ENCODE measurements at regions not wholly inside any gene's neighbourhood (a gene's known extent, or its start where the extent isn't known, plus 50 kb on each side); places are given as distances from the start of the nearest gene placed in this dataset.

DNA sequence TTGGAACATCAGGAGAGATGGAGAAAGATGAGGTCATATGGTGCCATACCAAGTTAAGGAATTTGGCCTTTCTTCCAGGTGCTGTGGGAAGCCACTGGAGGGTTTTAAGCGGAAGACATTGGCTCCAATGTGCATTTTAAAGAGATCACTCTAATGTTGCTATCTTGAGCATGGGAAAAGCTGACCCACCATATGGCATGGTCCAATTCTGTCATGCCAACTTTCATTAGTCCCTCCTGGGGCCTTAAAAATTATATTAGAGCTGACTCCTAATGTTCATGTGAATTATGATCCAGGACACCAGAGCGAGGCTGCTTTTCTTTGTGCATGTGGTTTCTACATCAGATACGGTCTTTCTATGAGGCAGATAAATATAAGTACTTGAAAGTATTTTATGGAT, 335.0 kb upstream of the TSHZ2 start:
- no peak overlapping the region for H3K9ac ChIP-seq (ENCODE audit: low read length)
- no peak overlapping the region for H2AFZ ChIP-seq (ENCODE audit: low read depth, low read length)
- H3K36me3 ChIP-seq (replicated peaks; ENCODE audit: low read depth, low read length), result no peaks in the 10 kb centered on the region
- H3K79me2 ChIP-seq (ENCODE audit: low read length), result no peaks in the 10 kb centered on the region
- H3K27me3 ChIP-seq (ENCODE audit: low read depth, low read length), result peaks cover 3% of the 10 kb centered on the region; the same call in 1 of the 2 replicates
- H3K4me1 ChIP-seq (ENCODE audit: low read length), result no peaks in the 10 kb centered on the region
- H3K4me2 ChIP-seq (ENCODE audit: low read length), result no peak overlapping the region
- TF ChIP-seq EZH2phosphoT487 (IDR thresholded peaks at IDR 0.05; ENCODE audit: low read depth), result no peak
- TF ChIP-seq, protein P1, sequence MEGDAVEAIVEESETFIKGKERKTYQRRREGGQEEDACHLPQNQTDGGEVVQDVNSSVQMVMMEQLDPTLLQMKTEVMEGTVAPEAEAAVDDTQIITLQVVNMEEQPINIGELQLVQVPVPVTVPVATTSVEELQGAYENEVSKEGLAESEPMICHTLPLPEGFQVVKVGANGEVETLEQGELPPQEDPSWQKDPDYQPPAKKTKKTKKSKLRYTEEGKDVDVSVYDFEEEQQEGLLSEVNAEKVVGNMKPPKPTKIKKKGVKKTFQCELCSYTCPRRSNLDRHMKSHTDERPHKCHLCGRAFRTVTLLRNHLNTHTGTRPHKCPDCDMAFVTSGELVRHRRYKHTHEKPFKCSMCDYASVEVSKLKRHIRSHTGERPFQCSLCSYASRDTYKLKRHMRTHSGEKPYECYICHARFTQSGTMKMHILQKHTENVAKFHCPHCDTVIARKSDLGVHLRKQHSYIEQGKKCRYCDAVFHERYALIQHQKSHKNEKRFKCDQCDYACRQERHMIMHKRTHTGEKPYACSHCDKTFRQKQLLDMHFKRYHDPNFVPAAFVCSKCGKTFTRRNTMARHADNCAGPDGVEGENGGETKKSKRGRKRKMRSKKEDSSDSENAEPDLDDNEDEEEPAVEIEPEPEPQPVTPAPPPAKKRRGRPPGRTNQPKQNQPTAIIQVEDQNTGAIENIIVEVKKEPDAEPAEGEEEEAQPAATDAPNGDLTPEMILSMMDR (IDR thresholded peaks at IDR 0.05; ENCODE audit: low read depth, low read length), result no peak
- no peak overlapping the region for H3K27ac ChIP-seq (ENCODE audit: low read length)
- no peaks in the 10 kb centered on the region for H4K20me1 ChIP-seq (ENCODE audit: insufficient read depth, low read length)
- no peak overlapping the region for H3K4me3 ChIP-seq (ENCODE audit: low read length)
- H3K9me3 ChIP-seq (ENCODE audit: insufficient read depth, low read length), result no peaks in the 10 kb centered on the region

DNA sequence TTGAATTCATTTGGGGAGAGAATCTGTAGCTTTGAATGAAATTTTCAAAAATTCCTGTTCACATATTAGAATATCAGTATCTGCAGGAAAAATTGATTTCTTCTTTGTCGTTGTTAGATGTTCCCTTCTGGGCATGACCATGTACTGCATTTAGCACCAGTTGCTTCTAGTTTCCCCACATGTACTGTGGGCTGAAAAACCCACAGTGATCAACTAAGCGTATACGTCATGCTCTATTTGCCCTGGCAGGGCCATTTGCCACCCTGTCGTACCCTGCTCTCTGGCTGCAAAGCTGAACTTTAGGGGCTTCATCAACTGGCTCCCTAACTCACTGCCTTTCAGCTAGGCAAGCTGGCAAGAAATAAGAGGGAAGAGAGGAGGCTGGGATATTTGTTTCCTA, 340.7 kb upstream of the TSHZ2 start:
- Histone ChIP-seq H3K4me1 (ENCODE audit: low read length) (no peaks in the 10 kb centered on the region), H2AFZ (ENCODE audit: low read depth, low read length) (no peak overlapping the region), H3K4me3 (ENCODE audit: low read length) (no peak overlapping the region), H3K4me2 (ENCODE audit: low read length) (no peak overlapping the region), H3K27me3 (ENCODE audit: low read depth, low read length) (peaks cover 16% of the 10 kb centered on the region; the same call in 1 of the 2 replicates), H3K9ac (ENCODE audit: low read length) (no peak overlapping the region), H4K20me1 (ENCODE audit: insufficient read depth, low read length) (no peaks in the 10 kb centered on the region), H3K79me2 (ENCODE audit: low read length) (no peaks in the 10 kb centered on the region), H3K27ac (ENCODE audit: low read length) (no peak overlapping the region), H3K9me3 (ENCODE audit: insufficient read depth, low read length) (no peaks in the 10 kb centered on the region), H3K36me3 (replicated peaks; ENCODE audit: low read depth, low read length) (no peaks in the 10 kb centered on the region)
- no peak for TF ChIP-seq EZH2phosphoT487 (IDR thresholded peaks at IDR 0.05; ENCODE audit: low read depth)
- TF ChIP-seq, protein P1 (IDR thresholded peaks at IDR 0.05; ENCODE audit: low read depth, low read length), result no peak

DNA sequence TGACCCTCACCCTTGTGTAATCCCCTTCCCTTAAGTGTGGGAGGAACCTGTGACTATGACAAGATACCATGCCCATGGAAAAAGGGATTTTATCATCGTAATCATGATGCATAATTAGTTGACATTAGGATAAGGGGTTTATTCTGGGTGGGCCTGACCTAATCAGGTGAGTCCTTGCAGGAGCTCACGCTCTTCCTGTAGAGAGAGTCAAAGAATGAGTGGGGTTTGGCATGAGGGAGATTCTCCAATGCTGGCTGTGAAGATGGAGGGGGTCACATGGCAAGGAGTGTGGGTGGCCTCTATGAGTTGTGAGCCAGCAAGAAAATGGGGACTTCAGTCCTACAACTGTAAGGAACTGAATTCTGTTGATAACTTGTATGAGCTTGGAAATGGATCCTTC, 342.0 kb upstream of the TSHZ2 start:
- no peak for TF ChIP-seq EZH2phosphoT487 (IDR thresholded peaks at IDR 0.05; ENCODE audit: low read depth)
- Histone ChIP-seq H2AFZ (ENCODE audit: low read depth, low read length) (no peak overlapping the region), H3K9me3 (ENCODE audit: insufficient read depth, low read length) (no peaks in the 10 kb centered on the region), H3K79me2 (ENCODE audit: low read length) (no peaks in the 10 kb centered on the region), H3K27me3 (ENCODE audit: low read depth, low read length) (peaks cover 16% of the 10 kb centered on the region; the same call in 1 of the 2 replicates), H3K27ac (ENCODE audit: low read length) (no peak overlapping the region), H4K20me1 (ENCODE audit: insufficient read depth, low read length) (no peaks in the 10 kb centered on the region), H3K4me3 (ENCODE audit: low read length) (no peak overlapping the region), H3K4me1 (ENCODE audit: low read length) (no peaks in the 10 kb centered on the region), H3K9ac (ENCODE audit: low read length) (no peak overlapping the region), H3K36me3 (replicated peaks; ENCODE audit: low read depth, low read length) (no peaks in the 10 kb centered on the region), H3K4me2 (ENCODE audit: low read length) (no peak overlapping the region)

DNA sequence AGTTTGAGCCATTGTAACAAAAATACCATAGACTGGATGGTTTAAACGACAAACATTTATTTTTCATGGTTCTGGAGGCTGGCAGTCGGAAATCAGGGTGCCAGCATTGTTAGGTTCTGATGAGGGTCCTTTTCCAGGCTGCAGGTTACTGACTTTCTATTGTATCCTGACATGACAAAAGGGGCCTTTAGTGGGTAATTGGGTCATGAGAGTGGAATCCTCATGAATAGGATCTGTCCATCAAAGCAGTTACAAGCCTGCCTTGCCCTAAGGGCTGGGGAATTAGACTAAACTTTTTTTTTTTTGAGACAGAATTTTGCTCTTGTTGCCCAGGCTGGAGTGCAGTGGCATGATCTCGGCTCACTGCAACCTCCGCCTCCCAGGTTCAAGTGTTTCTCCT, 347.9 kb upstream of the TSHZ2 start:
- no peaks in the 10 kb centered on the region for H4K20me1 ChIP-seq (ENCODE audit: insufficient read depth, low read length)
- TF ChIP-seq, protein P1 (IDR thresholded peaks at IDR 0.05; ENCODE audit: low read depth, low read length), result no peak
- no peak for TF ChIP-seq EZH2phosphoT487 (IDR thresholded peaks at IDR 0.05; ENCODE audit: low read depth)
- peaks cover 6% of the 10 kb centered on the region for H3K4me1 ChIP-seq (ENCODE audit: low read length)
- H3K79me2 ChIP-seq (ENCODE audit: low read length), result no peaks in the 10 kb centered on the region
- H3K27ac ChIP-seq (ENCODE audit: low read length), result no peak overlapping the region
- no peak overlapping the region for H2AFZ ChIP-seq (ENCODE audit: low read depth, low read length)
- no peak overlapping the region for H3K4me2 ChIP-seq (ENCODE audit: low read length)
- no peaks in the 10 kb centered on the region for H3K36me3 ChIP-seq (replicated peaks; ENCODE audit: low read depth, low read length)
- no peak overlapping the region for H3K9ac ChIP-seq (ENCODE audit: low read length)
- no peaks in the 10 kb centered on the region for H3K9me3 ChIP-seq (ENCODE audit: insufficient read depth, low read length)
- H3K27me3 ChIP-seq (ENCODE audit: low read depth, low read length), result peaks cover 25% of the 10 kb centered on the region; the same call in 1 of the 2 replicates
- H3K4me3 ChIP-seq (ENCODE audit: low read length), result no peak overlapping the region
